Gastrocnemius medialis (tissue), 4 donors: ENCODE measurements at regions not wholly inside any gene's neighbourhood (a gene's known extent, or its start where the extent isn't known, plus 50 kb on each side); places are given as distances from the start of the nearest gene placed in this dataset.

Source experiments
- CTCF ChIP-seq, 5 experiments: fragments of 450-650 bp in 3 of 5; fragments of 200-600 bp in 2 of 5; sonication (generic) in 2 of 5; IDR thresholded peaks in 4 of 5; conservative IDR thresholded peaks in 1 of 5; 1 replicate in 4 of 5; 2 replicates in 1 of 5; pipeline ENCODE4 v1.5.1; 2016 to 2019; ENCODE audit warnings: antibody characterized with exemption in 5 of 5, mild to moderate bottlenecking in 3 of 5, moderate library complexity in 3 of 5
- POLR2A ChIP-seq, 2 donors: fragments of 450-650 bp; IDR thresholded peaks; one replicate each; pipeline ENCODE4 v1.6.1; 2017; ENCODE audit warnings: antibody characterized with exemption in 2 of 2, mild to moderate bottlenecking in 2 of 2, moderate library complexity in 2 of 2

GRCh38 chr18:4631239-4631638, 176.1 kb upstream of the DLGAP1 start:
- TF ChIP-seq CTCF (IDR thresholded peaks at IDR 0.05 in 4 of 5, conservative IDR thresholded peaks at IDR 0.05 in 1 of 5) (no peak), POLR2A (IDR thresholded peaks at IDR 0.05) (no peak)
